HG03342 (cell line): ENCODE measurements at regions not wholly inside any gene's neighbourhood (a gene's known extent, or its start where the extent isn't known, plus 50 kb on each side); places are given as distances from the start of the nearest gene placed in this dataset.

Experiments used
- ATAC-seq: cut with Tn5 transposase; IDR thresholded peaks from one replicate; pipeline ENCODE4 v1.9.1; 2021; ENCODE audit warnings: mild to moderate bottlenecking, moderate library complexity; ENCODE audit not compliant: unreplicated experiment

DNA sequence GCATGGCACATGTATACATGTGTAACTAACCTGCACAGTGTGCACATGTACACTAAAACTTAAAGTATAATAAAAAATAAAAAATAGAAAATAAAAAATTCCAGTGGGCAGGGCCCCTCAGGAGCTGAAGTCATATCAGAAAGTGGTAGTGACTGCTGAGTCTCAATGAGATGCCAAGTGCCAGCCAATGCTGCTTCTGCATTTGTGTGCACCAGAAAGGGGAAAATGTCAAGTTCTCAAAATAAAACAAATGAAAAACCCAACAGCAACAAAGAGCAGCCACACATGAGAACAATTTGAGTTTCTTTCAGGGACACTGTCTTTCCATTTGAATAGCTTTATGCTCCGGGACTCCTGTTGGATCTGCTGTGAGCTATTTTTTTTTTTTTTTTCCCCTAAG is 117.2 kb upstream of the CCDC112 start:
- no peak for ATAC-seq

- no peak for ATAC-seq
Measured at GRCh38 chr5:115409094-115409493, 112.6 kb upstream of the CCDC112 start.

DNA sequence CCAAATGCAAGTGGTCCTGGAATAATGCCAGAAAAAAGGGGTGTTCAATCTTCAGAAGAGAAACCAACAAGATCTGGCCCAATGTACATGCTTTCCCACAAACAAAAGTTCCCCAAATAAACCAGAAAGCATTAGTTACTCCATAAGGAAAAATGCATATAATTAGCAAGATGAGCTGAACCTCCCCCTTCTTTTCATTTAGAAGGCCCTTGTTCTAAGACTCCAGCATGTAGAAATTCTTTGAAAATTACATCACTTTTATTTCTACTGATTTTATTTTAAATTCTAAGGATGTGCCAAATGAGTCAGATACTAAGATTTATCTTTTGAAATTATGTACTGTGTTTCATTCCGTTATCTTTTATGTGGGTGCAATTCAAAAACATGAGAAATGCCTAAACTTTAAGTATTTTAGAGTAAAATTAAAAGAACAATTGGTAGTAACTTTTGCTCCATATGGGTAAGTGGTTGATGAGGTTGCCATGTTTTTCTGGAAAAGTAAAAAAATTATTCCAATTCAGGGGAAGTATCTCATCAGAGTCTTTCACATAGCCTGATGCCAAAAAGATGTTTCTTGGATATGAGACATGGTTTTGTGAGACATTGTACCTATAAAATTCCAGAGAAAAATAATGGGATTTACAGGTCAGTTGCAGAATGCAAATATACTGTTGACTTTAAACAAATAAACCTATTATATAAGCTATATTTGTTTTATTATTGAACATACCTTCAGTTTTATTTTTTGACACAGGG is 106.5 kb upstream of the CCDC112 start:
- ATAC-seq, result no peak

- no peak for ATAC-seq
Measured at GRCh38 chr5:115402092-115402491, 105.6 kb upstream of the CCDC112 start.

DNA sequence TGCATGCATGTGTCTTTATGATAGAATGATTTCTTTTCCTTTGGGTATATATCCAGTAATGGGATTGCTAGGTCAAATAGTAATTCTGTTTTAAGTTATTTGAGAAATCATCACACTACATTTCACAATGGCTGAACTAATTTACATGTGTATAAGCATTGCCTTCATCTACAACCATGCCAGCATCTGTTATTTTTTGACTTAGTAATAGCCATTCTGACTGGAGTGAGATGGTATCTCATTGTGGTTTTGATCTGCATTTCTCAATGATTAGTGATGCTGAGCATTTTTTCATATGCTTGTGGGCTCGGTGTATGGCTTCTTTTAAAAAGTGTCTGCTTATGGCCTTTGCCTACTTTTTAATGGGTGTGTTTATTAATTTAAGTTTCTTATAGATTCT is 102.3 kb upstream of the CCDC112 start:
- ATAC-seq, result no peak

GRCh38 chr5:115396688-115397087 is 100.2 kb upstream of the CCDC112 start:
- no peak for ATAC-seq

GRCh38 chr5:115396081-115396480 is 99.6 kb upstream of the CCDC112 start:
- ATAC-seq, result no peak

DNA sequence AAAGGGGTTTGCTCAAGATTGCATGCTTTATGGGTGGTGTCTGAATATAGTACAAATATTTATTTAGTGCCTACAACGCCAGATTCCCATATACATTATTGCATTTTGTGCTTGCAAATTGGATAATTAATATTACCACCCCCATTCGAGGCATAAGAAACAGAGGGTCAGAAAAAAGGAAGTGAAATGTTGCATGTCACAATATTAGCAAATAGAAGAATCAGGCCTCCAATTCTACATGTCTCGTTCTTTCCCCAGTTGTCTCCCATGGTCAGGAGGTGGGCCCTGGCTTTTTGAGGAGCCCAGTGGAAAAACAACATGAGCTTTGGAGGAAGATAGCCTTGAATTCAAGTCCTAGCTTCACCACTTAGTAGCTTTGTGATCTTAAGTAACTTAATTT is 98.1 kb upstream of the CCDC112 start:
- ATAC-seq, result no peak

DNA sequence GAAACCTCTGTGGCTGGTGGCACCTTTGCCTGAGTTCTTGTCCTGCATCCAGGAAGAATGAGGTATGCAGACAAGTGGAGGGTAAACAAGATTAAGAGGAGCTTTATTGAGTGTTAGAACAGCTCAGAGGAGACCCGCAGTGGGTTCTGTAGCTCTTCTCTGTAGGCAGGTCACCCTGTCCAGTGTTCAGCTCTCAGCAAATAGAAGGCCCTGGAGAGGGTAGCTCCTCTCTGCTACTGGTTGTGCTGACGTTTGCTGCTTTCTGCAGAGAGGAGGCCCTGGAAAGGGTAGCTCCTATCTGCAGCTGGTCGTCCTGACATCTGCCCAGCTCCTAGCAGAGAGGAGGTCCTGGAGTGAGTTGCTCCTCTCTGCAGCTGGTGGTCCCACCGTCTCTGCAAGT is 96.8 kb upstream of the CCDC112 start:
- ATAC-seq, result no peak

GRCh38 chr5:115392611-115393010 is 96.2 kb upstream of the CCDC112 start:
- ATAC-seq, result no peak

DNA sequence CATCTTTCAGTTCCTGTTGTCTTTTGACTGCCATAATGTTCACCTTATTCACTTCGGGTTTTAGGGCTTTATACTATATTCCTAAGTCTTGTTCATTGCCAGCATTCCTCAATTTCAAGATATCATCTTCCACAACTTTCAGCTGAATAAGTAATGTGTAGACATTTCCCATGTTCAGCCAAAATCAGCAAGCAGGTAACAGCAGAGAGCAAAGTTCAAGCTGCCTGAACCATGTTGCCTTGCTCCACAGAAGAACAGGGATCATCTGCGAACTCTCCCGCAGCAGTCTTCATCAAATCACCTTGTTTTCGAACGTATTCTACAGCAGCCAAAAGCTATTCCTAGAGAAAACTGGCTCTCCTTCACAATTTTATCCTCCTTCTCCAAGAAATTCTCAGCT is 95.3 kb upstream of the CCDC112 start:
- ATAC-seq, result no peak

DNA sequence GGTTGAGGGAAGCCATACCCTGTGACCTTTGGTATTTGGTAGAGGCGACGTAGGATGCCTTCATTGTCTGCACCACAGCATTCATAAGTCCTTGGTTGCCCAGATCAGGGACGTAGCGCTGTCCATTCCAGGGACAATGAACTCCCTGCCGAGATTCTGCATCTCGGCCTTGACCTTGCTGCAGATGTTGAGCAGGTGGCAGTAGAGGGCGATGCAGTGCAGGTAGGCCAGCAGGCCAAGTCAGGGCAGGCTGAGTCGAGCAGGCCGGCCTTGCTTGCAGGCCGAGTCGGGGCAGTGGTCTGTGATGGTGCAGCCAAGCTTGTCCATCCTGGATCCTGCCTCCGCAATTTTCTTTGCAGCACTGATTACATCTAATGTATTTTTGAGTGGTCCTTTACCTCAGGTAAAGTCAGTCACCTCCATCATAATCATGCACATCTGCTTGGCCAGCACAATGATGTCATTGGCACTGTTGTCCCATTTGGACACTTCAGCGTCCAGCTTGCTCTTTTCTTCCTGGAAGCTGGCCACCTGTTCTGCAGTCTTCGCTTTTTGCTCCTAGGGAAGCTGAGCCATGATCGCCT is 93.4 kb upstream of the CCDC112 start:
- no peak for ATAC-seq

GRCh38 chr5:115389034-115389798 is 92.8 kb upstream of the CCDC112 start:
- no peak for ATAC-seq

DNA sequence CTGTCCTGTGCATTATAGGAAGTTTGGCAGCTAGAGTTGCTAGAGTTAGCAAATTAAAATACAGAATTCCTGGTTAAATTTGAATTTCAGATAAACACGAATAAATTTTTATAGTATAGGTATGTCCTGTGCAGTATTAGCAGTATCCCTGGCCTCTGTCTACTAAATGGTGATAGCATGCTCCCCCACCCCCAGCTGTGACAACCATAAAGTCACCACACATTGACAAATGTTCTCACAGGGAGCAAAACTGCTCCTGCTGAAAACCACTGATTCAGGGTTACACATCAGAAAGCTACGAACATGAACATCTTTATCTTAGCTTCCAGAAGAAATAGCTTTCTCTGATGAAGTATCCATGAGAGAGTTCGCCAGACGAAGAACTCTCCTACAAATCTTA is 91.8 kb upstream of the CCDC112 start:
- ATAC-seq, result no peak

DNA sequence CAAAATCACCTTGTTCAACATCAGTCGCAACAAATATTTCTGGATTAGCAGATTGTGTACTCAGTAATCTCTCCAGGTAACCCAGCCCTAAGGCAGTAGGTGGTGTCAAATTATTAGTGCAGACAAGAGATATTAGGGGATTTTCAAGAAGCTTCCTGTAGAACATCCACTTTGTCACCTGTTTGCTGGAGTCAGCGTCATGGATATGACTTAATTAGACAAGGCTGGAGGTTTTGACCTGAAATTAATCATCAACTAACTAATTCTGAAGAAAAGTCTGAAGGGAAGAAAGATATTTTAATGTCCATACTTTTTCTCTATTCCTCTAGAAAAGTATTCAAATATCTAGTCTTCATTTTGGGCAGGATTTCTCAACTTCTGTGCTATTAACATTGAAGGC is 91.4 kb upstream of the CCDC112 start:
- no peak for ATAC-seq

DNA sequence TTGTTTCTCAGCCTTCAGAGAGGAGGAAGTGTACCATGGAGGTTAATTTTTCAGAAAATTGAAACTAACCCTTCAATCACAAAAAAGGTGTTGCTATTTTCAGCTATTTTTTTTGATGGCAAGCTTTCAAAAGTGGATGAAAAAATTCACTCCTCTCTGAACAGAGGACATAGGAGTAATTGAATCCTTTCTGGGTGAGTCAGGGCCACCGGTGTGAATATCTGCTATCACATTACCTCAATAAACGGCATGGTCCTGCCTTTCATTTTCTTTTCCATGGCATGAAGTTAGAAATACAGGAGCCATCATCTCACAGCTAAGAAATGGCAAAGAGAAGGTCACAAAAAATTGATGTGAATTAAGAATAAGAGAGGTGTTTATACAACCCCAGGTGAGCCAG is 90.2 kb upstream of the CCDC112 start:
- no peak for ATAC-seq

GRCh38 chr5:115384587-115385375 is 88.3 kb upstream of the CCDC112 start:
- no peak for ATAC-seq

DNA sequence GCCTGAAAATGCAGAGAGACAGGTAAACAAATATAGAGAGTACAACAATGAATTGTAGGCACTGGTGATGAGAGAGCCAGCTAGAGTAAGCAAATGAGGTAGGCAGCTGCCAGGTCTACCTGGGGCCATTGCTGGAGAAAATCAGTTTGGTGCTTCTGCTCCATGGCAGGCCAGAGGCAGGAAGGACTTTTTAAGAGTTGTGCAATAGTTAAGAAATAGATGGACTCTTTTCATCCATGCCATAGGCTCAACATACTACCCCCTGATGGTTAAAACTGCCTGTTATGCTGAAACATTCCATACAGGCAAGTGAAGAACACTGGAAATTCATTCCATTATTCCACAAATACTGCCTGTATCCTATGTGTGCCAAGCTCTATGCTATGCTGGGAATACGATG is 86.5 kb upstream of the CCDC112 start:
- ATAC-seq, result no peak

DNA sequence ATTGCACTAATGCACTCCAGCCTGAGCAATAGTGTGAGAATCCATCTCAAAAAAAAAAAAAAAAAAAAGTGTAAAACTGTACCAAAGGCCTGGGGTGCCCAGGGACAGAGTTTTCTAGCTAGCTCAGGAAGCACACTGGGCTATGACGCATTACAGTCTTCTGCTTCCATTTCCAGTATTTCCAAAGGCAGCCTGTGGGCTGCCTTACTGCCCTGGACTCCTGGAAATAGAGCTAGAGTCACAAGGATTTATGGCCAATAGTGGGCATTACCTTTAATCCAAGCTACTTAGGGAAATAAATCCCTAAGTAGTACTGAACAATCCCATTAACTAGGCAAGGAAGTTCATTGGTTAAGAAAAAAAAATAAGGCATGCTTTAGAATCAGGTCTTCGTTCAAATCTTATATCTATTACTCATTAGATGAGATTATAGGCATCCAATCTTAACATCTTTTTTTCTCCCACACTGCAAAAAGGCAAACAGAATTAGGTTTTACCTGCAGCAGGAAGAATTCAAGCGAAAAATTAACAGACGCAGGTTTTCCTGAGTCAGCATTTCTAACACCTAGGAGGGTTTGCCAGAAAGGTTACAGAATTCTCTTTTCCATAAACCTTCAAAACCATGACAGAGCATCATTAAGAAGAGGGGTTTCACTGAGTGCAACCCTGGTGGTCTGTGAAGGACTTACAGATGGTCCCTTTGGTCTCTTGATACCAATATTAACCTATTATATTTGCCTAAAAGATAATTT is 85.6 kb upstream of the CCDC112 start:
- ATAC-seq, result no peak

DNA sequence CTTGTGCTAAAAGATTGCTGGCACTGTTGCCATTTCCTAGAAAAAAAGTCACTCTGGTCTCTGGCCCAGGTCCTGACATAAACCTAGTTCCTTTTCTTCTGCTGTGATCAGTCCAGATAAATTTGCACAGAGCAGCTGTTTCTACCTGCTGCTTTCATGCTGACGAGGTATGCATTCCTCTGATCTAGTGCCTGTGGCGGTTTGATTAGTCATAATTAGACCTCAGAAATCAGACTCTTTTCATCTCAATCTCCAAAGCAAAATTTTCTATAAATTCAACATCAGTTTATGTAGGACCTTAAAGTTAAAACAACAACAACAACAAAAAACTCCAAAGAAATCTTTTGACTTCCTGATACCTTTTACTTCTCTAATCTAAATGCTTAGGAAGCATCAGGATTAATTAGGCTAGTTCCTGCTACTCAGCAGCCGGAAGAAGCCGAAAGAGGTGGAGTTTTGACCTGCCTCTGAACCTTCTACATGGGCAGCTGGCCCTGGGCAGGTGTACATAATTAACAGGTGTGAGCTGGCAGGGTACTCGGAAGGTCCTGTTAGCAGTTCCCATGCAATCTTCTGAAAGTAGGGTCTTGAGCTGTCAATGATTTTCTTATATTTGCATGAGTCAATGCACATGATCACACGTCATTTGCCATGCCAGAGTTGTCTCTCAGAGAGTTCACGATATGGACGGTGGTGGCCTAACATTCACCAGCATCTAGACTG is 83.3 kb upstream of the CCDC112 start:
- ATAC-seq, result peak; percentile 70
